ENCODE measurements at regions not wholly inside any gene's neighbourhood (a gene's known extent, or its start where the extent isn't known, plus 50 kb on each side); places are given as distances from the start of the nearest gene placed in this dataset.

- TF ChIP-seq CTCF (IDR thresholded peaks at IDR 0.05): no peak
- no peak for TF ChIP-seq REST (IDR thresholded peaks at IDR 0.05; ENCODE audit: insufficient read depth in 1 of 2, low read depth in 2 of 2, low read length in 1 of 2)
- no peak for TF ChIP-seq SIN3A (IDR thresholded peaks at IDR 0.05; ENCODE audit: borderline replicate concordance, insufficient read depth, low read depth, low read length)
- no peak for TF ChIP-seq POLR2AphosphoS5 (IDR thresholded peaks at IDR 0.05; ENCODE audit: low read depth, low read length)
- no peak for TF ChIP-seq TCF7L2 (IDR thresholded peaks at IDR 0.05; ENCODE audit: low read depth, low read length)
Observed at GRCh38 chr12:74152370-74152769, 385.3 kb upstream of the ATXN7L3B start.

Data from Panc1 (cell line).